ENCODE measurements at regions not wholly inside any gene's neighbourhood (a gene's known extent, or its start where the extent isn't known, plus 50 kb on each side); places are given as distances from the start of the nearest gene placed in this dataset.

DNA sequence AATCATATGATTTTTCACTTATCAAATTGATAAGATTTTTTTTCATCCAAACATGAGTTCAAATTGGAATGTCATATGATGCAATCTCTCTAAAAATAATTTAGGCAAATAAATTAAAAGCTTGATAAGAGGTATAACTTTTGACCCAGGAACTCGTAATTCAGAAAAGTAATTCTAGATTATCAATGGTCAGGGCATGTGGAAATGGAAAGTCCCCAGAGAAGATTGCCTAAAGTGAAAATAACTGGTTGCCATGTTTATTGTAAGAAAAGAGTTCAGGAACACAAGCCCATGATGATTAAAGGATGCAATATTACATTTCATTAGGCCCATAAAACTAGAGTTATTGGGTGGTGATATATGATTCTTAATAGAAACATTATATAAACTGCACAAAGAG, 1514.8 kb downstream of the SI start:
- Histone ChIP-seq H3K4me3 (no peak overlapping the region), H3K4me1 (peaks cover 0 to 4% (median 0%) of the 10 kb centered on the region in 4 donors), H3K27ac (no peak overlapping the region), H3K9me3 (no peaks in the 10 kb centered on the region), H3K27me3 (no peaks in the 10 kb centered on the region), H3K36me3 (no peaks in the 10 kb centered on the region)
- intact Hi-C loops (cut with DNase I) = no loop called here
- WGBS, 2 donors = 46 to 77% methylated on average over 1 of the region's 1 CpG
- no peak for DNase-seq
- TF ChIP-seq POLR2A (IDR thresholded peaks at IDR 0.05) = no peak
- no peak for TF ChIP-seq POLR2AphosphoS5 (IDR thresholded peaks at IDR 0.05)
- no peak for TF ChIP-seq EP300 (IDR thresholded peaks at IDR 0.05)

DNA sequence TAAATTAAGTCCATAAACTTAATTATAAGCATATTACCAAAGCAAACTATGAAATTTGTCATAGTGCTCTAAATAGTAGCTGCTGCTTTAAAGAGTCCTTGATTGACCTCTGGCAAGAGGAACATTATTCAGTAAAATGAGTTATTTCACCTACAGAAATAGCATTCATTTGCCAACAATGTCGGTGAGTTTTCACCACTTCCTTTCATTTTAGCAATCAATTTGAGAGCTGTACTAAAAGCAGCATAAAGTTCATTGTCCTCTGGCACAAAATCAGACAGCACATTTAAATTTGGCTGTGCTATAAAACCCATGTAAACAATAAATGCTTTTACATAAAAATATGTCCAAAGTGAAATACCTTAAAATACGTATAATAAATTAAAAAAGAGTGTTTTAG, 1515.7 kb downstream of the SI start:
- intact Hi-C loops (cut with DNase I) = no loop called here
- Histone ChIP-seq H3K4me1 (peaks cover 0 to 4% (median 0%) of the 10 kb centered on the region in 4 donors), H3K36me3 (no peaks in the 10 kb centered on the region), H3K27me3 (no peaks in the 10 kb centered on the region), H3K27ac (no peak overlapping the region), H3K9me3 (no peaks in the 10 kb centered on the region), H3K4me3 (no peak overlapping the region)
- TF ChIP-seq POLR2AphosphoS5 (IDR thresholded peaks at IDR 0.05) = no peak
- TF ChIP-seq EP300 (IDR thresholded peaks at IDR 0.05) = no peak
- TF ChIP-seq POLR2A (IDR thresholded peaks at IDR 0.05) = no peak
- TF ChIP-seq, protein P1, sequence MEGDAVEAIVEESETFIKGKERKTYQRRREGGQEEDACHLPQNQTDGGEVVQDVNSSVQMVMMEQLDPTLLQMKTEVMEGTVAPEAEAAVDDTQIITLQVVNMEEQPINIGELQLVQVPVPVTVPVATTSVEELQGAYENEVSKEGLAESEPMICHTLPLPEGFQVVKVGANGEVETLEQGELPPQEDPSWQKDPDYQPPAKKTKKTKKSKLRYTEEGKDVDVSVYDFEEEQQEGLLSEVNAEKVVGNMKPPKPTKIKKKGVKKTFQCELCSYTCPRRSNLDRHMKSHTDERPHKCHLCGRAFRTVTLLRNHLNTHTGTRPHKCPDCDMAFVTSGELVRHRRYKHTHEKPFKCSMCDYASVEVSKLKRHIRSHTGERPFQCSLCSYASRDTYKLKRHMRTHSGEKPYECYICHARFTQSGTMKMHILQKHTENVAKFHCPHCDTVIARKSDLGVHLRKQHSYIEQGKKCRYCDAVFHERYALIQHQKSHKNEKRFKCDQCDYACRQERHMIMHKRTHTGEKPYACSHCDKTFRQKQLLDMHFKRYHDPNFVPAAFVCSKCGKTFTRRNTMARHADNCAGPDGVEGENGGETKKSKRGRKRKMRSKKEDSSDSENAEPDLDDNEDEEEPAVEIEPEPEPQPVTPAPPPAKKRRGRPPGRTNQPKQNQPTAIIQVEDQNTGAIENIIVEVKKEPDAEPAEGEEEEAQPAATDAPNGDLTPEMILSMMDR (IDR thresholded peaks at IDR 0.05) = no peak
- WGBS, 2 donors = 51 to 65% methylated on average over 2 of the region's 2 CpGs
- DNase-seq = no peak

- H3K36me3 ChIP-seq = no peaks in the 10 kb centered on the region
- no peak for DNase-seq
- H3K4me1 ChIP-seq = peaks cover 0 to 4% (median 0%) of the 10 kb centered on the region in 4 donors
- H3K4me3 ChIP-seq = no peak overlapping the region
- H3K9me3 ChIP-seq = no peaks in the 10 kb centered on the region
- H3K27me3 ChIP-seq = no peaks in the 10 kb centered on the region
- intact Hi-C loops (cut with DNase I) = no loop called here
- 73 to 77% methylated on average over 4 of the region's 4 CpGs for WGBS, 2 donors
- no peak overlapping the region for H3K27ac ChIP-seq
- TF ChIP-seq POLR2AphosphoS5 (IDR thresholded peaks at IDR 0.05) (no peak), POLR2A (IDR thresholded peaks at IDR 0.05) (no peak), EP300 (IDR thresholded peaks at IDR 0.05) (no peak)
- TF ChIP-seq, protein P1 (IDR thresholded peaks at IDR 0.05) = no peak
These were observed 1517.1 kb downstream of the SI start for GRCh38 chr3:163561151-163561550.

DNA sequence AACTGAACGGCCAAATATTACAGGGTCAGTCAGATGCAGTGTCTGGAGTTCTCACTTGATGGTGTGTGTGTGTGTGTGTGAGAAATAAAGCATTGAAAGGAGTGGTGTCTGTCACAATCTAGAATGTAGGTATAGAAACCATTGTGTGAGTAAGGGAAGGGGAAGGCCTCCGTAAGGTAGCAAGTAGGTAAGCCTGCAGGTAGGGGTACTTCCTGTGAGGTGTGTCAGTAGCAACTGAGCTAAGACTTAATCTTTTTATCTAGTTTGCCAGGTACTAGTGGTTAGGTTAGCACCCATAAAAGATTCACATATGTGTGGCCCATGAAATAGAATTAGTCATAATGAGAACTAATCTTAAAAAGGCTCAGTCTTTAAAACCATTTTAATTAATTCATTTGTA, 1517.8 kb downstream of the SI start:
- no peaks in the 10 kb centered on the region for H3K9me3 ChIP-seq
- WGBS, 2 donors = 65 to 82% methylated on average over 2 of the region's 2 CpGs

GRCh38 chr3:163556813-163557523, 1521.3 kb downstream of the SI start:
- TF ChIP-seq POLR2AphosphoS5 (IDR thresholded peaks at IDR 0.05) (no peak), POLR2A (IDR thresholded peaks at IDR 0.05) (no peak), EP300 (IDR thresholded peaks at IDR 0.05) (no peak)
- TF ChIP-seq, protein P1 (IDR thresholded peaks at IDR 0.05) = no peak
- H3K27me3 ChIP-seq = no peaks in the 10 kb centered on the region
- intact Hi-C loops (cut with DNase I) = no loop called here
- H3K27ac ChIP-seq = no peak overlapping the region
- H3K4me1 ChIP-seq = no peaks in the 10 kb centered on the region
- H3K36me3 ChIP-seq = no peaks in the 10 kb centered on the region
- no peak for DNase-seq
- H3K4me3 ChIP-seq = no peak overlapping the region
- H3K9me3 ChIP-seq = no peaks in the 10 kb centered on the region
- 79 to 85% methylated on average over 4 of the region's 4 CpGs for WGBS, 2 donors

More for the DNA sequence above, 1517.8 kb downstream of the SI start:
- Histone ChIP-seq H3K27ac (no peak overlapping the region), H3K27me3 (no peaks in the 10 kb centered on the region), H3K4me3 (no peak overlapping the region), H3K36me3 (no peaks in the 10 kb centered on the region), H3K4me1 (peaks cover 0 to 4% (median 0%) of the 10 kb centered on the region in 4 donors)
- no peak for DNase-seq
- intact Hi-C loops (cut with DNase I) = no loop called here
- TF ChIP-seq POLR2A (IDR thresholded peaks at IDR 0.05) (no peak), POLR2AphosphoS5 (IDR thresholded peaks at IDR 0.05) (no peak), EP300 (IDR thresholded peaks at IDR 0.05) (no peak)
- TF ChIP-seq, protein P1 (IDR thresholded peaks at IDR 0.05) = no peak
